CD14-positive monocyte (primary cell): ENCODE measurements at regions not wholly inside any gene's neighbourhood (a gene's known extent, or its start where the extent isn't known, plus 50 kb on each side); places are given as distances from the start of the nearest gene placed in this dataset.

Experiments used
- DNase-seq, 3 donors: peaks; one replicate each; pipeline ENCODE4 v3.0.0-alpha.2; 2011 to 2022
- H2AFZ ChIP-seq: 2 replicates; pipeline ENCODE4 v1.6.0; 2012; ENCODE audit warnings: mild to moderate bottlenecking, low read depth, low read length, inconsistent platforms; ENCODE audit not compliant: insufficient read depth, poor library complexity, severe bottlenecking
- H3K27ac ChIP-seq, 2 donors: 1 replicate in 1 of 2; 2 replicates in 1 of 2; pipeline ENCODE4 v1.5.1; 2012 to 2013; ENCODE audit warnings: low read length in 2 of 2, control low read depth in 1 of 2, inconsistent platforms in 1 of 2, low read depth in 1 of 2, mild to moderate bottlenecking in 1 of 2
- H3K27me3 ChIP-seq, 2 donors: one replicate each; pipeline versions ENCODE4 v1.6.0 to v1.6.1; 2011 to 2013; ENCODE audit warnings: low read length in 2 of 2; ENCODE audit not compliant: control insufficient read depth in 2 of 2, insufficient read depth in 2 of 2
- H3K36me3 ChIP-seq, 2 donors: replicated peaks in 1 of 2; 1 replicate in 1 of 2; 2 replicates in 1 of 2; pipeline versions ENCODE4 v1.5.1 to v1.6.1; 2012 to 2013; ENCODE audit warnings: low read length in 2 of 2, control low read depth in 1 of 2, inconsistent platforms in 1 of 2, mild to moderate bottlenecking in 1 of 2; ENCODE audit not compliant: insufficient read depth in 2 of 2, control insufficient read depth in 1 of 2
- H3K4me1 ChIP-seq, 2 donors: 1 replicate in 1 of 2; 2 replicates in 1 of 2; pipeline versions ENCODE4 v1.5.1 to v1.6.1; 2012 to 2013; ENCODE audit warnings: low read length in 2 of 2, control low read depth in 1 of 2, inconsistent platforms in 1 of 2, mild to moderate bottlenecking in 1 of 2, moderate library complexity in 1 of 2; ENCODE audit not compliant: insufficient read depth in 2 of 2, control insufficient read depth in 1 of 2
- H3K4me2 ChIP-seq: replicated peaks from 2 replicates; pipeline ENCODE3; 2012; ENCODE audit warnings: low read length, moderate library complexity, mild to moderate bottlenecking; ENCODE audit not compliant: poor library complexity, severe bottlenecking; ENCODE audit errors: extremely low read depth
- H3K4me3 ChIP-seq, 3 experiments: fragments of 200-600 bp in 1 of 3; sonication (generic) in 1 of 3; replicated peaks in 1 of 3; 1 replicate in 2 of 3; 2 replicates in 1 of 3; pipeline ENCODE4 v1.5.1; 2011 to 2013; ENCODE audit warnings: low read length in 3 of 3, mild to moderate bottlenecking in 3 of 3, control low read depth in 2 of 3, low read depth in 2 of 3, inconsistent platforms in 1 of 3, moderate library complexity in 1 of 3
- H3K79me2 ChIP-seq: 2 replicates; pipeline ENCODE4 v1.6.0; 2012; ENCODE audit warnings: mild to moderate bottlenecking, control low read depth, inconsistent platforms, low read length, moderate library complexity; ENCODE audit not compliant: insufficient read depth
- H3K9ac ChIP-seq: 2 replicates; pipeline ENCODE4 v1.6.0; 2017; ENCODE audit warnings: low read length, mild to moderate bottlenecking; ENCODE audit not compliant: insufficient read depth, poor library complexity, severe bottlenecking
- H3K9me3 ChIP-seq, 2 donors: replicated peaks in 1 of 2; 1 replicate in 1 of 2; 2 replicates in 1 of 2; pipeline versions ENCODE4 v1.5.1 to v1.6.1; 2012 to 2013; ENCODE audit warnings: low read length in 2 of 2, control low read depth in 1 of 2; ENCODE audit not compliant: control insufficient read depth in 1 of 2, insufficient read depth in 1 of 2
- H4K20me1 ChIP-seq: 2 replicates; pipeline ENCODE4 v1.6.0; 2012; ENCODE audit warnings: mild to moderate bottlenecking, low read length, control low read depth, moderate library complexity; ENCODE audit not compliant: insufficient read depth
- H3K27ac Mint-ChIP-seq, 7 donors: one replicate each; pipeline ENCODE4 v1.8.0; 2020; ENCODE audit warnings: mild to moderate bottlenecking in 7 of 7, mixed read lengths in 7 of 7, moderate library complexity in 6 of 7, inconsistent platforms in 2 of 7
- H3K27me3 Mint-ChIP-seq, 3 donors: one replicate each; pipeline ENCODE4 v1.8.0; 2021 to 2022; ENCODE audit warnings: low read depth in 3 of 3, mild to moderate bottlenecking in 3 of 3, mixed read lengths in 3 of 3, moderate library complexity in 3 of 3, inconsistent platforms in 1 of 3
- H3K36me3 Mint-ChIP-seq, 2 donors: one replicate each; pipeline ENCODE4 v1.8.0; 2020; ENCODE audit warnings: mixed read lengths in 2 of 2, inconsistent platforms in 1 of 2, mild to moderate bottlenecking in 1 of 2
- H3K4me1 Mint-ChIP-seq: one replicate; pipeline ENCODE4 v1.8.0; 2020; ENCODE audit warnings: mild to moderate bottlenecking, mixed read lengths
- H3K4me3 Mint-ChIP-seq, 2 donors: one replicate each; pipeline ENCODE4 v1.8.0; 2020; ENCODE audit warnings: mild to moderate bottlenecking in 2 of 2, mixed read lengths in 2 of 2, moderate library complexity in 1 of 2
- H3K9me3 Mint-ChIP-seq, 7 donors: one replicate each; pipeline ENCODE4 v1.8.0; 2020 to 2022; ENCODE audit warnings: mixed read lengths in 7 of 7, mild to moderate bottlenecking in 6 of 7, moderate library complexity in 6 of 7, inconsistent platforms in 2 of 7
- CTCF ChIP-seq: fragments of 200-600 bp; IDR thresholded peaks from one replicate; pipeline ENCODE4 v1.8.0; 2022; ENCODE audit warnings: antibody characterized with exemption, mild to moderate bottlenecking
- WGBS: methylation state at CpG from one replicate; pipeline ENCODE4 v1.1.5; 2013; ENCODE audit warnings: missing lambda C conversion rate; ENCODE audit not compliant: insufficient coverage; 5-methylcytosine and 5-hydroxymethylcytosine counted together
- intact Hi-C, 2 donors: fragments of 100-400 bp; cut with micrococcal nuclease; formaldehyde crosslinking; loops; one replicate each; pipeline versions ENCODE4 v1.15.0 to v1.15.1; 2023

- Histone ChIP-seq H3K27me3 (no peaks in the 10 kb centered on the region), H3K27ac (no peak overlapping the region), H3K4me1 (no peaks in the 10 kb centered on the region), H3K9me3 (no peaks in the 10 kb centered on the region), H3K4me3 (no peak overlapping the region), H3K4me2 (no peak overlapping the region), H3K79me2 (no peaks in the 10 kb centered on the region), H3K9ac (no peak overlapping the region), H3K36me3 (no peaks in the 10 kb centered on the region), H2AFZ (no peak overlapping the region), H4K20me1 (no peaks in the 10 kb centered on the region)
- no peak overlapping the region for H3K4me3 Mint-ChIP-seq
- H3K36me3 Mint-ChIP-seq = no peaks in the 10 kb centered on the region
- no peak overlapping the region for H3K27ac Mint-ChIP-seq
- no peak for TF ChIP-seq CTCF
- no peak for DNase-seq
- peaks cover 3% of the 10 kb centered on the region for H3K4me1 Mint-ChIP-seq
- intact Hi-C loops = no loop called here
- H3K27me3 Mint-ChIP-seq = peaks cover 3 to 4% (median 3%) of the 10 kb centered on the region in 3 donors
- WGBS = no CpG with 5 or more reads among the region's 2 CpGs
- no peaks in the 10 kb centered on the region for H3K9me3 Mint-ChIP-seq
These were observed 521.8 kb upstream of the CCDC196 start for GRCh38 chr14:65964366-65964765.

- H3K27me3 Mint-ChIP-seq = peaks cover 3 to 4% (median 4%) of the 10 kb centered on the region in 3 donors
- H3K4me3 ChIP-seq = no peak overlapping the region
- no peak overlapping the region for H3K27ac Mint-ChIP-seq
- H2AFZ ChIP-seq = no peak overlapping the region
- no peaks in the 10 kb centered on the region for H3K4me1 Mint-ChIP-seq
- H4K20me1 ChIP-seq = no peaks in the 10 kb centered on the region
- no peaks in the 10 kb centered on the region for H3K9me3 ChIP-seq
- no peak overlapping the region for H3K27ac ChIP-seq
- H3K4me3 Mint-ChIP-seq = no peak overlapping the region
- H3K79me2 ChIP-seq = no peaks in the 10 kb centered on the region
- intact Hi-C loops = no loop called here
- 100% methylated on average over 2 of the region's 2 CpGs for WGBS
- H3K4me2 ChIP-seq = no peak overlapping the region
- H3K36me3 ChIP-seq = no peaks in the 10 kb centered on the region
- no peaks in the 10 kb centered on the region for H3K4me1 ChIP-seq
- H3K9me3 Mint-ChIP-seq = peaks cover 0 to 3% (median 0%) of the 10 kb centered on the region in 7 donors
- H3K36me3 Mint-ChIP-seq = no peaks in the 10 kb centered on the region
- TF ChIP-seq CTCF = no peak
- no peak for DNase-seq
- H3K27me3 ChIP-seq = no peaks in the 10 kb centered on the region
- H3K9ac ChIP-seq = no peak overlapping the region
These were observed 520.0 kb upstream of the CCDC196 start for GRCh38 chr14:65966188-65966587.
